Mesendoderm (in vitro differentiated cells): ENCODE measurements at regions not wholly inside any gene's neighbourhood (a gene's known extent, or its start where the extent isn't known, plus 50 kb on each side); places are given as distances from the start of the nearest gene placed in this dataset.

ENCODE experiments used
- DNase-seq: peaks from one replicate; pipeline ENCODE4 v3.0.0; 2013
- H2AK5ac ChIP-seq: 2 replicates; pipeline ENCODE4 v1.6.1; 2013; ENCODE audit warnings: low read length, inconsistent platforms
- H2BK120ac ChIP-seq: 2 replicates; pipeline ENCODE4 v1.6.1; 2013; ENCODE audit warnings: low read depth, mild to moderate bottlenecking, low read length, moderate library complexity, mixed read lengths
- H2BK15ac ChIP-seq: replicated peaks from 2 replicates; pipeline ENCODE4 v1.6.1; 2013; ENCODE audit warnings: low read depth, mild to moderate bottlenecking, moderate library complexity
- H2BK5ac ChIP-seq: 2 replicates; pipeline ENCODE4 v1.6.1; 2013; ENCODE audit warnings: low read length, inconsistent platforms
- H3K18ac ChIP-seq: 2 replicates; pipeline ENCODE4 v1.6.1; 2013; ENCODE audit warnings: mild to moderate bottlenecking, low read length, mixed read lengths
- H3K23ac ChIP-seq: one replicate; pipeline ENCODE4 v1.6.1; 2013; ENCODE audit warnings: low read length
- H3K27ac ChIP-seq: 2 replicates; pipeline ENCODE4 v1.5.1; 2013; ENCODE audit warnings: low read depth, mild to moderate bottlenecking, inconsistent platforms, low read length, moderate library complexity
- H3K27me3 ChIP-seq: 2 replicates; pipeline ENCODE4 v1.6.1; 2013; ENCODE audit warnings: low read length, control low read depth, mild to moderate bottlenecking, inconsistent platforms; ENCODE audit not compliant: insufficient read depth, poor library complexity
- H3K36me3 ChIP-seq: 2 replicates; pipeline ENCODE4 v1.6.1; 2013; ENCODE audit warnings: low read length, inconsistent platforms; ENCODE audit not compliant: control insufficient read depth, insufficient read depth
- H3K4ac ChIP-seq: one replicate; pipeline ENCODE4 v1.6.1; 2013; ENCODE audit warnings: low read depth, mild to moderate bottlenecking, low read length, moderate library complexity
- H3K4me1 ChIP-seq: 2 replicates; pipeline ENCODE4 v1.6.1; 2013; ENCODE audit warnings: low read depth, low read length, inconsistent platforms; ENCODE audit not compliant: control insufficient read depth
- H3K4me2 ChIP-seq: 2 replicates; pipeline ENCODE4 v1.6.1; 2013; ENCODE audit warnings: low read length
- H3K4me3 ChIP-seq: 2 replicates; pipeline ENCODE4 v1.5.1; 2013; ENCODE audit warnings: mild to moderate bottlenecking, low read length
- H3K56ac ChIP-seq: one replicate; pipeline ENCODE4 v1.6.1; 2013; ENCODE audit warnings: low read length
- H3K79me1 ChIP-seq: 2 replicates; pipeline ENCODE4 v1.6.1; 2013; ENCODE audit warnings: low read length, inconsistent platforms
- H3K79me2 ChIP-seq: 2 replicates; pipeline ENCODE4 v1.6.1; 2013; ENCODE audit warnings: mild to moderate bottlenecking, low read length; ENCODE audit not compliant: control insufficient read depth, insufficient read depth
- H3K9ac ChIP-seq: 2 replicates; pipeline ENCODE4 v1.6.1; 2013; ENCODE audit warnings: low read length, inconsistent platforms
- H4K5ac ChIP-seq: one replicate; pipeline ENCODE4 v1.6.1; 2013; ENCODE audit warnings: low read length
- H4K8ac ChIP-seq: one replicate; pipeline ENCODE4 v1.6.1; 2013; ENCODE audit warnings: low read depth, mild to moderate bottlenecking, control low read depth, low read length, moderate library complexity
- WGBS: extraction: QIAGEN DNeasy Blood & Tissue Kit; methylation state at CpG from one replicate; pipeline ENCODE4 v1.1.7; 2013; ENCODE audit warnings: low lambda C conversion rate, missing lambda C conversion rate; ENCODE audit not compliant: insufficient coverage; ENCODE audit errors: extremely low coverage; 5-methylcytosine and 5-hydroxymethylcytosine counted together

DNA sequence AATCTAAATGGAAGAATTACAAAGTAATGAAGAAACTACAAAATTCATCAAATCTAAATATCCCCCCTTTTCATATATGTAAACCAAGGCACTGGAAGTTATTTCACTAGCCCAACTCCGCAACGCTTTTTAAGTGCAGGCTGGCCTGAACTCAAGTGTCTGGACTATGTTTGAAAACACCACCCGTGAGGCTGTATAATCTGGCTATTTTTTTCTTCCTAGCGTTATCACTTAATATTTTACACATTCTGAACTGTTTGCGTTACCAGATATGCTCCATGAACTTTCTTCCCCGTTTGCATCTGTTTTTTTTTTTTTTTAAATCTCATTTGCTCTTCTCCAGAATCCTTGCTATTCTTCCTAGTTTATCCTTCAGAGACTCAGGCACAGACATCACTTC, 619.5 kb upstream of the CBLB start:
- H3K79me1 ChIP-seq, result no peaks in the 10 kb centered on the region
- no CpG with 5 or more reads among the region's 6 CpGs for WGBS
- no peaks in the 10 kb centered on the region for H3K36me3 ChIP-seq
- H2BK120ac ChIP-seq, result no peak overlapping the region
- no peak overlapping the region for H4K8ac ChIP-seq
- no peak overlapping the region for H3K27ac ChIP-seq
- H2BK5ac ChIP-seq, result no peak overlapping the region
- no peak overlapping the region for H4K5ac ChIP-seq
- H3K4me1 ChIP-seq, result no peaks in the 10 kb centered on the region
- no peak overlapping the region for H2BK15ac ChIP-seq
- H3K18ac ChIP-seq, result no peak overlapping the region
- H3K56ac ChIP-seq, result no peak overlapping the region
- H3K27me3 ChIP-seq, result no peaks in the 10 kb centered on the region
- H3K23ac ChIP-seq, result no peak overlapping the region
- H3K4me3 ChIP-seq, result no peak overlapping the region
- no peak overlapping the region for H3K4me2 ChIP-seq
- no peak for DNase-seq
- H3K4ac ChIP-seq, result no peak overlapping the region
- H2AK5ac ChIP-seq, result no peak overlapping the region
- H3K9ac ChIP-seq, result no peak overlapping the region
- no peaks in the 10 kb centered on the region for H3K79me2 ChIP-seq

- Histone ChIP-seq H3K4me3 (no peak overlapping the region), H3K79me2 (no peaks in the 10 kb centered on the region), H2BK120ac (no peak overlapping the region), H3K4me2 (no peak overlapping the region), H3K4me1 (no peaks in the 10 kb centered on the region), H3K18ac (no peak overlapping the region), H3K23ac (no peak overlapping the region), H2BK5ac (no peak overlapping the region), H4K5ac (no peak overlapping the region), H3K79me1 (no peaks in the 10 kb centered on the region), H4K8ac (no peak overlapping the region), H2AK5ac (no peak overlapping the region), H2BK15ac (no peak overlapping the region), H3K9ac (no peak overlapping the region), H3K36me3 (no peaks in the 10 kb centered on the region), H3K27me3 (no peaks in the 10 kb centered on the region), H3K27ac (no peak overlapping the region), H3K4ac (no peak overlapping the region), H3K56ac (no peak overlapping the region)
- DNase-seq, result no peak
These were observed 623.0 kb upstream of the CBLB start for GRCh38 chr3:106491796-106492195.

DNA sequence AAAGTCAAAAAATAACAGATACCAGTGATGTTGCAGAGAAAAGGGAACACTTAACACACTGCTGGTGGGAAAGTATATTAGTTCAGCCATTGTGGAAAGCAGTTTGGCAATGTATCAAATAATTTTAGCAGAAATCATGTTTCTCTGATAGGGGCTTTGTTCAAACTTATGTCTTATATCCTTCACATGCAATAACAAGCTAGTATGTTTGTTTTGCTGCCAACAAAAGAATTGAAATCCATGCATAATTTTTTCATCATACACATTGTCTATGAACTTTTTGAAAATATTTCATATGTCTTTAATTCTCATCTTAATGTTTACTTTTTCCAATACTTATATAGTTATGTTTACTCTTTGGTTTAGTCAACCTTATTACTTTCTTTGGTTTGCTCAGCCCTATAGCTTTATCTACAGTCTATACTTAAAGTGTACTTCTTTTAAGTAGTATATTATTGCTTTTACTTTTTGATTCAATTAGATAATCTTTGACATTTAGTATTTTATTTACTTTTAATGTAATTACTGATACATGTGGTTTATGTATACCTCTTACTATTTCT, 639.6 kb upstream of the CBLB start:
- Histone ChIP-seq H2BK120ac (no peak overlapping the region), H3K4me1 (no peaks in the 10 kb centered on the region), H3K79me1 (no peaks in the 10 kb centered on the region), H3K4me2 (no peak overlapping the region), H2BK5ac (no peak overlapping the region), H3K4me3 (no peak overlapping the region), H3K56ac (no peak overlapping the region), H2AK5ac (no peak overlapping the region), H2BK15ac (no peak overlapping the region), H3K27me3 (no peaks in the 10 kb centered on the region), H3K23ac (no peak overlapping the region), H4K8ac (no peak overlapping the region), H3K36me3 (no peaks in the 10 kb centered on the region), H4K5ac (no peak overlapping the region), H3K18ac (no peak overlapping the region), H3K4ac (no peak overlapping the region), H3K79me2 (no peaks in the 10 kb centered on the region), H3K9ac (no peak overlapping the region), H3K27ac (no peak overlapping the region)
- DNase-seq, result no peak

- H4K5ac ChIP-seq, result no peak overlapping the region
- H3K4me2 ChIP-seq, result no peak overlapping the region
- H2AK5ac ChIP-seq, result no peak overlapping the region
- no peaks in the 10 kb centered on the region for H3K79me2 ChIP-seq
- H3K18ac ChIP-seq, result no peak overlapping the region
- no peak overlapping the region for H3K4me3 ChIP-seq
- H3K36me3 ChIP-seq, result no peaks in the 10 kb centered on the region
- H2BK120ac ChIP-seq, result no peak overlapping the region
- no peaks in the 10 kb centered on the region for H3K27me3 ChIP-seq
- H4K8ac ChIP-seq, result no peak overlapping the region
- no peak overlapping the region for H3K27ac ChIP-seq
- no peak overlapping the region for H3K9ac ChIP-seq
- H3K79me1 ChIP-seq, result no peaks in the 10 kb centered on the region
- WGBS, result no CpG with 5 or more reads among the region's 1 CpG
- no peak overlapping the region for H3K56ac ChIP-seq
- no peak overlapping the region for H2BK5ac ChIP-seq
- no peak overlapping the region for H2BK15ac ChIP-seq
- H3K23ac ChIP-seq, result no peak overlapping the region
- no peak for DNase-seq
- no peak overlapping the region for H3K4ac ChIP-seq
- H3K4me1 ChIP-seq, result no peaks in the 10 kb centered on the region
These were observed 641.4 kb upstream of the CBLB start for GRCh38 chr3:106510206-106510605.

- WGBS, result no CpG with 5 or more reads among the region's 1 CpG
- H3K4ac ChIP-seq, result no peak overlapping the region
These were observed 644.0 kb upstream of the CBLB start for GRCh38 chr3:106512846-106513245.

GRCh38 chr3:106514431-106514830, 645.6 kb upstream of the CBLB start:
- Histone ChIP-seq H3K4me3 (no peak overlapping the region), H3K4me1 (no peaks in the 10 kb centered on the region), H3K79me2 (no peaks in the 10 kb centered on the region), H2AK5ac (no peak overlapping the region), H3K79me1 (no peaks in the 10 kb centered on the region), H2BK15ac (no peak overlapping the region), H3K27me3 (no peaks in the 10 kb centered on the region), H3K18ac (no peak overlapping the region), H4K5ac (no peak overlapping the region), H2BK120ac (no peak overlapping the region), H3K27ac (no peak overlapping the region), H4K8ac (no peak overlapping the region), H3K23ac (no peak overlapping the region), H3K4ac (no peak overlapping the region), H3K4me2 (no peak overlapping the region), H3K9ac (no peak overlapping the region), H3K36me3 (no peaks in the 10 kb centered on the region), H3K56ac (no peak overlapping the region), H2BK5ac (no peak overlapping the region)
- DNase-seq, result no peak
- no CpG with 5 or more reads among the region's 4 CpGs for WGBS

More at GRCh38 chr3:106512846-106513245, 644.0 kb upstream of the CBLB start:
- Histone ChIP-seq H3K4me2 (no peak overlapping the region), H3K56ac (no peak overlapping the region), H3K4me3 (no peak overlapping the region), H3K23ac (no peak overlapping the region), H4K5ac (no peak overlapping the region), H2BK15ac (no peak overlapping the region), H3K79me1 (no peaks in the 10 kb centered on the region), H3K9ac (no peak overlapping the region), H3K4me1 (no peaks in the 10 kb centered on the region), H3K27ac (no peak overlapping the region), H4K8ac (no peak overlapping the region), H3K27me3 (no peaks in the 10 kb centered on the region), H2AK5ac (no peak overlapping the region), H2BK5ac (no peak overlapping the region), H2BK120ac (no peak overlapping the region), H3K36me3 (no peaks in the 10 kb centered on the region), H3K79me2 (no peaks in the 10 kb centered on the region), H3K18ac (no peak overlapping the region)
- no peak for DNase-seq
